HG03103 (cell line): ENCODE measurements at regions not wholly inside any gene's neighbourhood (a gene's known extent, or its start where the extent isn't known, plus 50 kb on each side); places are given as distances from the start of the nearest gene placed in this dataset.

ENCODE experiments used
- ATAC-seq: cut with Tn5 transposase; IDR thresholded peaks from one replicate; pipeline ENCODE4 v1.9.1; 2021; ENCODE audit warnings: low read depth; ENCODE audit not compliant: unreplicated experiment

GRCh38 chr14:85308531-85309300, 221.2 kb upstream of the FLRT2 start:
- ATAC-seq = no peak

- no peak for ATAC-seq
Observed at GRCh38 chr14:85310491-85311272, 219.3 kb upstream of the FLRT2 start.

- ATAC-seq = no peak
Observed at GRCh38 chr14:85313560-85314207, 216.3 kb upstream of the FLRT2 start.

GRCh38 chr14:85315290-85315689, 214.7 kb upstream of the FLRT2 start:
- ATAC-seq = no peak

- no peak for ATAC-seq
Observed at GRCh38 chr14:85315733-85316290, 214.1 kb upstream of the FLRT2 start.

- ATAC-seq = no peak
Observed at GRCh38 chr14:85316701-85317410, 213.1 kb upstream of the FLRT2 start.

GRCh38 chr14:85317491-85318021, 212.4 kb upstream of the FLRT2 start:
- ATAC-seq = no peak

GRCh38 chr14:85319101-85319500, 210.8 kb upstream of the FLRT2 start:
- ATAC-seq = no peak

GRCh38 chr14:85319998-85320630, 209.8 kb upstream of the FLRT2 start:
- ATAC-seq = no peak

- no peak for ATAC-seq
Observed at GRCh38 chr14:85325134-85326017, 204.6 kb upstream of the FLRT2 start.

GRCh38 chr14:85332401-85332800, 197.5 kb upstream of the FLRT2 start:
- ATAC-seq = no peak

- ATAC-seq = no peak
Observed at GRCh38 chr14:85333313-85333712, 196.6 kb upstream of the FLRT2 start.

- ATAC-seq = no peak
Observed at GRCh38 chr14:85333841-85334240, 196.1 kb upstream of the FLRT2 start.

GRCh38 chr14:85334316-85334715, 195.6 kb upstream of the FLRT2 start:
- no peak for ATAC-seq

- ATAC-seq = no peak
Observed at GRCh38 chr14:85336257-85336656, 193.7 kb upstream of the FLRT2 start.

GRCh38 chr14:85336817-85337216, 193.1 kb upstream of the FLRT2 start:
- ATAC-seq = no peak

- ATAC-seq = no peak
Observed at GRCh38 chr14:85338895-85339294, 191.0 kb upstream of the FLRT2 start.

GRCh38 chr14:85342858-85343607, 186.9 kb upstream of the FLRT2 start:
- no peak for ATAC-seq
